Iris pigment epithelial cell (primary cell): ENCODE measurements at regions not wholly inside any gene's neighbourhood (a gene's known extent, or its start where the extent isn't known, plus 50 kb on each side); places are given as distances from the start of the nearest gene placed in this dataset.

Experiments used
- DNase-seq: peaks from one replicate; pipeline ENCODE4 v3.0.0-alpha.2; 2011; ENCODE audit warnings: low read depth

GRCh38 chr1:166221316-166221715 is 54.5 kb upstream of the FAM78B start:
- DNase-seq = no peak

GRCh38 chr1:166233750-166234366 is 67.1 kb upstream of the FAM78B start:
- DNase-seq = no peak

GRCh38 chr1:166235728-166236127 is 68.9 kb upstream of the FAM78B start:
- no peak for DNase-seq

- no peak for DNase-seq
Measured at GRCh38 chr1:166237675-166238074, 70.9 kb upstream of the FAM78B start.

- DNase-seq = no peak
Measured at GRCh38 chr1:166253076-166253779, 86.4 kb upstream of the FAM78B start.

- no peak for DNase-seq
Measured at GRCh38 chr1:166258017-166258416, 91.2 kb upstream of the FAM78B start.

GRCh38 chr1:166261511-166261910 is 94.7 kb upstream of the FAM78B start:
- DNase-seq = no peak

- DNase-seq = no peak
Measured at GRCh38 chr1:166270476-166271150, 103.8 kb upstream of the FAM78B start.

GRCh38 chr1:166271151-166271538 is 104.3 kb upstream of the FAM78B start:
- no peak for DNase-seq

GRCh38 chr1:166272155-166272554 is 105.4 kb upstream of the FAM78B start:
- DNase-seq = no peak

GRCh38 chr1:166272851-166273250 is 106.0 kb upstream of the FAM78B start:
- DNase-seq = no peak

- DNase-seq = no peak
Measured at GRCh38 chr1:166273618-166274017, 106.8 kb upstream of the FAM78B start.

- DNase-seq = no peak
Measured at GRCh38 chr1:166282391-166283137, 115.8 kb upstream of the FAM78B start.

- DNase-seq = no peak
Measured at GRCh38 chr1:166283190-166283589, 116.4 kb upstream of the FAM78B start.

- DNase-seq = no peak
Measured at GRCh38 chr1:166283600-166283999, 116.8 kb upstream of the FAM78B start.

GRCh38 chr1:166289309-166290050 is 122.7 kb upstream of the FAM78B start:
- DNase-seq = no peak

- no peak for DNase-seq
Measured at GRCh38 chr1:166295656-166296055, 128.9 kb upstream of the FAM78B start.

- no peak for DNase-seq
Measured at GRCh38 chr1:166297993-166298392, 131.2 kb upstream of the FAM78B start.

GRCh38 chr1:166300767-166301166 is 134.0 kb upstream of the FAM78B start:
- no peak for DNase-seq

- DNase-seq = no peak
Measured at GRCh38 chr1:166302989-166303758, 136.4 kb upstream of the FAM78B start.

- no peak for DNase-seq
Measured at GRCh38 chr1:166304131-166304530, 137.3 kb upstream of the FAM78B start.
